Hepatocyte (in vitro differentiated cells): ENCODE measurements at regions not wholly inside any gene's neighbourhood (a gene's known extent, or its start where the extent isn't known, plus 50 kb on each side); places are given as distances from the start of the nearest gene placed in this dataset.

Source experiments
- DNase-seq: peaks from one replicate; pipeline ENCODE4 v3.0.0-alpha.2; 2016; ENCODE audit warnings: low spot score
- H2AFZ ChIP-seq: fragments of 200-600 bp; sonication (generic); 2 replicates; pipeline ENCODE4 v1.6.0; 2016; ENCODE audit warnings: antibody characterized with exemption, mild to moderate bottlenecking
- H3K27ac ChIP-seq: fragments of 200-600 bp; sonication (generic); 2 replicates; pipeline ENCODE4 v1.5.1; 2016; ENCODE audit warnings: mild to moderate bottlenecking
- H3K27me3 ChIP-seq: fragments of 200-600 bp; sonication (generic); 2 replicates; pipeline ENCODE4 v1.6.1; 2016
- H3K36me3 ChIP-seq: fragments of 200-600 bp; sonication (generic); replicated peaks from 2 replicates; pipeline ENCODE4 v1.5.1; 2016; ENCODE audit warnings: low read depth; ENCODE audit not compliant: insufficient read depth
- H3K4me1 ChIP-seq: fragments of 200-600 bp; sonication (generic); 2 replicates; pipeline ENCODE4 v1.5.1; 2016; ENCODE audit warnings: mild to moderate bottlenecking, moderate library complexity; ENCODE audit not compliant: insufficient read depth
- H3K4me2 ChIP-seq: fragments of 200-600 bp; sonication (generic); 2 replicates; pipeline ENCODE4 v1.6.0; 2016
- H3K4me3 ChIP-seq: fragments of 200-600 bp; sonication (generic); 2 replicates; pipeline ENCODE4 v1.5.1; 2016; ENCODE audit warnings: mild to moderate bottlenecking
- H3K79me2 ChIP-seq: fragments of 200-600 bp; sonication (generic); 2 replicates; pipeline ENCODE4 v1.6.0; 2017; ENCODE audit warnings: mild to moderate bottlenecking
- H3K9me2 ChIP-seq: fragments of 200-600 bp; sonication (generic); replicated peaks from 2 replicates; pipeline ENCODE4 v1.6.0; 2017; ENCODE audit warnings: mild to moderate bottlenecking; ENCODE audit not compliant: insufficient read depth
- H3K9me3 ChIP-seq: fragments of 200-600 bp; sonication (generic); 2 replicates; pipeline ENCODE4 v1.5.1; 2016; ENCODE audit warnings: low read depth, mild to moderate bottlenecking
- H4K20me1 ChIP-seq: fragments of 200-600 bp; sonication (generic); 2 replicates; pipeline ENCODE4 v1.6.0; 2016; ENCODE audit warnings: mild to moderate bottlenecking; ENCODE audit not compliant: insufficient read depth, poor library complexity, severe bottlenecking
- EZH2 ChIP-seq: fragments of 200-600 bp; sonication (generic); IDR thresholded peaks from 2 replicates; pipeline ENCODE4 v1.6.1; 2016; ENCODE audit warnings: antibody characterized with exemption, mild to moderate bottlenecking, borderline replicate concordance
- EZH2phosphoT487 ChIP-seq: fragments of 200-600 bp; sonication (generic); IDR thresholded peaks from one replicate; pipeline ENCODE4 v1.6.1; 2018; ENCODE audit warnings: antibody characterized with exemption, mild to moderate bottlenecking, low read depth, moderate library complexity; ENCODE audit not compliant: unreplicated experiment, severe bottlenecking
- WGBS: methylation state at CpG from one replicate; pipeline ENCODE4 v1.1.6; 2016; ENCODE audit warnings: low lambda C conversion rate; ENCODE audit errors: missing lambda C conversion rate; 5-methylcytosine and 5-hydroxymethylcytosine counted together
- TF ChIP-seq, protein P1 (sequence below): fragments of 200-600 bp; sonication (generic); IDR thresholded peaks from 2 replicates; pipeline ENCODE4 v1.5.1; 2016; ENCODE audit warnings: antibody characterized with exemption, mild to moderate bottlenecking; ENCODE audit not compliant: poor library complexity

DNA sequence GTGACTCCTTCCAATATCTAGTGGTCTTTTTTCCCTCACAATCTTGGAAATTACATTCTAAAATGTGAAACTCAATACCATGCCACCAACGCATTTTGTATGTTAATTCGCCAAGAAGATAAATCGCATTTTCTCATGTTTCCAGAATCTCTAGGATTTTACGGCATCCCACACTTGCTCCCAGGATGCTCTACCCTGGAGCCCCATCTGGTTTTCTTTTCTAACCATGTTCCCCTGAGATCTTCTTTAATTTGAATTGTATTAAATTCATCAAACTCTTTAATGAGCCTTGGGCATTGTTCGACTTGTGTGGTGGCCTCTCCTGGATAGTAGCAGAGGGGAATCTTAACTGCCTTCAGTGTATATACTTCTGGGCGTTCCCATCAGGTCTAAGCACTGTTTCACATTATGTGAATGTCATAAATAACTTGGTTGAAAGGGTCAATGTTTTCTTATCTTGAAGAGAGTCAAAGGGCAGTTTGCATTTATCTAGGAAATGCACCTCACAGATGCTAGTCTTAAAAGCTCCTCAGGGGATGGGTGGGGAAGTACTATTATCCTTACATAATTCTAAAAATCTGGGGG is 169.1 kb upstream of the MEOX2 start:
- Histone ChIP-seq H4K20me1 (no peaks in the 10 kb centered on the region), H3K36me3 (no peaks in the 10 kb centered on the region), H3K27ac (peak overlapping the region; percentile 71), H3K4me1 (no peaks in the 10 kb centered on the region), H3K4me3 (no peak overlapping the region), H3K9me2 (no peaks in the 10 kb centered on the region), H3K79me2 (no peaks in the 10 kb centered on the region), H2AFZ (no peak overlapping the region), H3K27me3 (no peaks in the 10 kb centered on the region), H3K9me3 (no peaks in the 10 kb centered on the region), H3K4me2 (peak overlapping the region; percentile 22)
- 56% methylated on average over 6 of the region's 6 CpGs for WGBS
- peak; percentile 31 for DNase-seq
- TF ChIP-seq EZH2 (no peak), EZH2phosphoT487 (no peak)
- TF ChIP-seq, protein P1, sequence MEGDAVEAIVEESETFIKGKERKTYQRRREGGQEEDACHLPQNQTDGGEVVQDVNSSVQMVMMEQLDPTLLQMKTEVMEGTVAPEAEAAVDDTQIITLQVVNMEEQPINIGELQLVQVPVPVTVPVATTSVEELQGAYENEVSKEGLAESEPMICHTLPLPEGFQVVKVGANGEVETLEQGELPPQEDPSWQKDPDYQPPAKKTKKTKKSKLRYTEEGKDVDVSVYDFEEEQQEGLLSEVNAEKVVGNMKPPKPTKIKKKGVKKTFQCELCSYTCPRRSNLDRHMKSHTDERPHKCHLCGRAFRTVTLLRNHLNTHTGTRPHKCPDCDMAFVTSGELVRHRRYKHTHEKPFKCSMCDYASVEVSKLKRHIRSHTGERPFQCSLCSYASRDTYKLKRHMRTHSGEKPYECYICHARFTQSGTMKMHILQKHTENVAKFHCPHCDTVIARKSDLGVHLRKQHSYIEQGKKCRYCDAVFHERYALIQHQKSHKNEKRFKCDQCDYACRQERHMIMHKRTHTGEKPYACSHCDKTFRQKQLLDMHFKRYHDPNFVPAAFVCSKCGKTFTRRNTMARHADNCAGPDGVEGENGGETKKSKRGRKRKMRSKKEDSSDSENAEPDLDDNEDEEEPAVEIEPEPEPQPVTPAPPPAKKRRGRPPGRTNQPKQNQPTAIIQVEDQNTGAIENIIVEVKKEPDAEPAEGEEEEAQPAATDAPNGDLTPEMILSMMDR, result no peak

DNA sequence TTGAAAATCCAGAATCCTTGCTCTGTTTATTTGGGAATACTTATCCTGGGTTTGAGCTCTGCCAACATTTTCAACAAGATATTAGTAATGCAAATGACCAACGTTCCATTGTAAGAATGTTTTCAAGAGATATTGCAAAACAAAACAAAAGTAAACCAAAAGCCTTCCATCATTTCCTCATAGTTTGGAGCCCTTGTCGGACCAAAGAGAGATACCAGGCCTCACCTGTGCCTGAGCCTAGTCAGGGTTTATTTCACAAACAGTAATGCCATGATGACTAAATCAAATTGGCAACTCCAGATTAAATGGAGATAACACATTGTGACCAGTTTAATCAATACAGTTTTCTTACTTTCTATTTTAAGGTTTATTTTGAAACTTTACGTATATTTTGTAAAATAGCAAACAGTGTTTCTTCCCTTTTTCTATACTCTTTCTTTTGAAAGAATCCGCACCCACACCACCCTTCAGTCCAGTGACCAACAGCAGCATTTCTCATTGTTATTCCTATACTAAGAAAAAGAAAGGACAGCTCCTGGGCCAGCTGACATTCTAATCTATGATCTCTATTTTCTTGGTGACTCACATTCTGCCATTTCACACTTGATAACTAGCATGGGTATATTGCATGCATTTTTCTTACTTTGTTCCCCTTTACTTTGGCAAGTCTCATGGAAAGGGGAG is 168.5 kb upstream of the MEOX2 start:
- H4K20me1 ChIP-seq, result no peaks in the 10 kb centered on the region
- no peaks in the 10 kb centered on the region for H3K4me1 ChIP-seq
- peak overlapping the region; percentile 71 for H3K27ac ChIP-seq
- no peaks in the 10 kb centered on the region for H3K36me3 ChIP-seq
- H3K4me3 ChIP-seq, result no peak overlapping the region
- peak overlapping the region; percentile 22 for H3K4me2 ChIP-seq
- no peaks in the 10 kb centered on the region for H3K27me3 ChIP-seq
- no peaks in the 10 kb centered on the region for H3K9me3 ChIP-seq
- no peaks in the 10 kb centered on the region for H3K9me2 ChIP-seq
- no peak overlapping the region for H2AFZ ChIP-seq
- no peaks in the 10 kb centered on the region for H3K79me2 ChIP-seq
- WGBS, result 84% methylated on average over 4 of the region's 4 CpGs
- TF ChIP-seq, protein P1, result no peak
- TF ChIP-seq EZH2 (no peak), EZH2phosphoT487 (no peak)
- no peak for DNase-seq

DNA sequence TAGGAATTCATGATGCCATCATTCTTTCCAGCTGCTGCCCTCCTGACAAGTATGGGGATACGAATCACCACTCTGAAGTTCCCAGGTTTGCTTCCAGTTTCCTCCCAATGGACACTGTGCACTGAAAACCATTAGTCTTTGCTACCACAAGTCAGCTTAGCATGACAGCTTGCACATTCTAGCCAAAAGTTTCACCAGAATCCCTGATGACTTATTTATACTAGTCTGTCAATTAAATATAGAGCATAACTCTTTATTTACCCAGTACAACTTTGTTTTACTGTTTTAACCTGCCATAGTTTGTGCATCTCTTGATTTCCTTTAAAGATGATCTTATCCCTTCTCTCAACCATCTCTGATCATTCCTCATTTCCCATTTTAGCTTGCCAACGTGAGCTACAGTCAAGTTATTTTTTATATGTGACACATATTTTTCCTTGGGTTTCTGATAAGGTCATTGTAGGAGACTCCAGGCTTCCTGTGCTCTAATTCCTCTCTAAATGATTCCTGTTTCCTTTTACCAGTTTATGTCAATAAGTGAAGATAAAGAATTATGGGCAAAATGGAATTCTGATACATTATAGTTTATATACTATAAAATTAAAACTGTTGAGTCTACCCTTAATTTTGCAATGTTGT is 167.5 kb upstream of the MEOX2 start:
- no peaks in the 10 kb centered on the region for H4K20me1 ChIP-seq
- no peaks in the 10 kb centered on the region for H3K9me2 ChIP-seq
- H3K4me3 ChIP-seq, result no peak overlapping the region
- no peaks in the 10 kb centered on the region for H3K4me1 ChIP-seq
- H3K9me3 ChIP-seq, result no peaks in the 10 kb centered on the region
- no peak for DNase-seq
- 68% methylated on average over 2 of the region's 2 CpGs for WGBS
- TF ChIP-seq EZH2phosphoT487 (no peak), EZH2 (no peak)
- TF ChIP-seq, protein P1, result no peak
- H3K79me2 ChIP-seq, result no peaks in the 10 kb centered on the region
- H3K4me2 ChIP-seq, result no peak overlapping the region
- no peak overlapping the region for H3K27ac ChIP-seq
- H3K36me3 ChIP-seq, result no peaks in the 10 kb centered on the region
- no peaks in the 10 kb centered on the region for H3K27me3 ChIP-seq
- no peak overlapping the region for H2AFZ ChIP-seq
